ENCODE measurements at regions not wholly inside any gene's neighbourhood (a gene's known extent, or its start where the extent isn't known, plus 50 kb on each side); places are given as distances from the start of the nearest gene placed in this dataset.

GRCh38 chr5:96254980-96255691 lies 177.9 kb downstream of the PCSK1 start:
- H3K27ac ChIP-seq: no peak overlapping the region
- no peaks in the 10 kb centered on the region for H3K36me3 ChIP-seq (ENCODE audit: low read depth, missing control alignments)
- H3K27me3 ChIP-seq: no peaks in the 10 kb centered on the region
- DNase-seq: no peak
- no peaks in the 10 kb centered on the region for H3K9me3 ChIP-seq
- intact Hi-C loops (cut with DNase I; ENCODE audit: low total_unique reads): no loop called here
- TF ChIP-seq POLR2A (IDR thresholded peaks at IDR 0.05) (no peak), CTCF (IDR thresholded peaks at IDR 0.05) (no peak)
- no peaks in the 10 kb centered on the region for H3K4me1 ChIP-seq
- H3K4me3 ChIP-seq: no peak overlapping the region
- 59% methylated on average over 5 of the region's 5 CpGs for WGBS, 2 donors

DNA sequence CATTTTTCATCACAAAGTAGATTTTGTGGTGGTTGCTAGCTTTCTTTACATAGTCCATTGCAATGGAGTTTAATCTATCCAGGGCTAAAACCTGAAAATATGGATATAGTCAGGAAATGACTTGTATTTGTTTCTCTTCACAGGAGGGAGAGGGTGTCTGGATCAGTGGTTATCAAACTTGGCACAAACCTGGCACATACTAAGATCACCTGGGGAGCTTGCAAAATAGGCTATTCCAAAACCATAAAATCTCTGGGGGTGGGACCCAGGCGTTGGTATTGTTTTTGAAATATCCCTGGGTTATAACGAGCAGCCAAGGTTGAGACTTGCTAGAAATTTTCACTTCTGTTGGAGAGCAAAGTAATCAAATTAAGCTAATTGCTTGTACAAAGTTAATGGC lies 179.9 kb downstream of the PCSK1 start:
- TF ChIP-seq CTCF (IDR thresholded peaks at IDR 0.05) (no peak), POLR2A (IDR thresholded peaks at IDR 0.05) (no peak)
- 75 to 79% methylated on average over 2 of the region's 2 CpGs for WGBS, 2 donors
- Histone ChIP-seq H3K27me3 (no peaks in the 10 kb centered on the region), H3K4me1 (no peaks in the 10 kb centered on the region), H3K4me3 (no peak overlapping the region), H3K36me3 (ENCODE audit: low read depth, missing control alignments) (no peaks in the 10 kb centered on the region), H3K27ac (no peak overlapping the region), H3K9me3 (no peaks in the 10 kb centered on the region)
- intact Hi-C loops (cut with DNase I; ENCODE audit: low total_unique reads): no loop called here
- DNase-seq: no peak

DNA sequence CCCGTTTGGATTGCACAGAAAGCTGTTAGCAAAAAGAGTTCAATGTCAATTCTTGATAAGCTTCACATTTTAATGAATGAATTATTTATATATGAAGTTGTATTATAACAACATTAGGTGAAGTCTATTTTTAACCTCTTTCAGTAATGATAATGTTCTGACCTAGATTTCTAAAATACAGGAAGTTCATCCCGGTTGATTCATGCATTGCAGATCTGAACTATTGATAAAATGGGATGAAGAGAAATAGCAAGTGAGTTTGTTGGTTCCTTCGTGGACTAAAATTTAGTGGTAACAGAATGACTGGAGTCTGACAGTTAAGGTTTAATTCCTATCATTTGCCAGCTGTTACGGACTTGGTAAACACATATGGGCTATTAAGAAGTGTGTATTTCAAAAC lies 180.5 kb downstream of the PCSK1 start:
- Histone ChIP-seq H3K9me3 (no peaks in the 10 kb centered on the region), H3K36me3 (ENCODE audit: low read depth, missing control alignments) (no peaks in the 10 kb centered on the region), H3K4me3 (no peak overlapping the region), H3K27me3 (no peaks in the 10 kb centered on the region), H3K27ac (no peak overlapping the region), H3K4me1 (no peaks in the 10 kb centered on the region)
- no peak for TF ChIP-seq CTCF (IDR thresholded peaks at IDR 0.05)
- no peak for TF ChIP-seq POLR2A (IDR thresholded peaks at IDR 0.05)
- intact Hi-C loops (cut with DNase I; ENCODE audit: low total_unique reads): no loop called here
- no peak for DNase-seq
- 84 to 86% methylated on average over 4 of the region's 4 CpGs for whole genome bisulfite sequencing, 2 donors

GRCh38 chr5:96250782-96251181 lies 182.3 kb downstream of the PCSK1 start:
- no peak for DNase-seq
- H3K9me3 ChIP-seq: no peaks in the 10 kb centered on the region
- H3K4me3 ChIP-seq: no peak overlapping the region
- TF ChIP-seq CTCF (IDR thresholded peaks at IDR 0.05): no peak
- TF ChIP-seq POLR2A (IDR thresholded peaks at IDR 0.05): no peak
- H3K27me3 ChIP-seq: no peaks in the 10 kb centered on the region
- no peak overlapping the region for H3K27ac ChIP-seq
- H3K4me1 ChIP-seq: no peaks in the 10 kb centered on the region
- intact Hi-C loops (cut with DNase I; ENCODE audit: low total_unique reads): no loop called here
- H3K36me3 ChIP-seq (ENCODE audit: low read depth, missing control alignments): no peaks in the 10 kb centered on the region
- 91 to 93% methylated on average over 2 of the region's 2 CpGs for WGBS, 2 donors

GRCh38 chr5:96248131-96248530 lies 184.9 kb downstream of the PCSK1 start:
- no peak for TF ChIP-seq POLR2A (IDR thresholded peaks at IDR 0.05)
- no peak for TF ChIP-seq CTCF (IDR thresholded peaks at IDR 0.05)
- DNase-seq: no peak
- 70 to 73% methylated on average over 3 of the region's 3 CpGs for WGBS, 2 donors
- Histone ChIP-seq H3K4me3 (no peak overlapping the region), H3K9me3 (no peaks in the 10 kb centered on the region), H3K27me3 (no peaks in the 10 kb centered on the region), H3K4me1 (no peaks in the 10 kb centered on the region), H3K27ac (no peak overlapping the region), H3K36me3 (ENCODE audit: low read depth, missing control alignments) (no peaks in the 10 kb centered on the region)
- intact Hi-C loops (cut with DNase I; ENCODE audit: low total_unique reads): no loop called here
